GM19372 (cell line): ENCODE measurements at regions not wholly inside any gene's neighbourhood (a gene's known extent, or its start where the extent isn't known, plus 50 kb on each side); places are given as distances from the start of the nearest gene placed in this dataset.
"Not testable (repeated sequence)": the region's sequence is repeated elsewhere in the genome, so short reads cannot be mapped to it uniquely, and the experiment has no call there.

ENCODE experiments used
- ATAC-seq: cut with Tn5 transposase; IDR thresholded peaks from one replicate; pipeline ENCODE4 v1.9.1; 2021; ENCODE audit warnings: mild to moderate bottlenecking, low read depth, moderate library complexity; ENCODE audit not compliant: unreplicated experiment

GRCh38 chr17:71613996-71614395, 506.8 kb upstream of the SOX9 start:
- ATAC-seq: no peak

GRCh38 chr17:71615820-71616219, 505.0 kb upstream of the SOX9 start:
- no peak for ATAC-seq

GRCh38 chr17:71617767-71618166, 503.1 kb upstream of the SOX9 start:
- ATAC-seq: not testable (repeated sequence)

GRCh38 chr17:71625330-71625729, 495.5 kb upstream of the SOX9 start:
- ATAC-seq: no peak

DNA sequence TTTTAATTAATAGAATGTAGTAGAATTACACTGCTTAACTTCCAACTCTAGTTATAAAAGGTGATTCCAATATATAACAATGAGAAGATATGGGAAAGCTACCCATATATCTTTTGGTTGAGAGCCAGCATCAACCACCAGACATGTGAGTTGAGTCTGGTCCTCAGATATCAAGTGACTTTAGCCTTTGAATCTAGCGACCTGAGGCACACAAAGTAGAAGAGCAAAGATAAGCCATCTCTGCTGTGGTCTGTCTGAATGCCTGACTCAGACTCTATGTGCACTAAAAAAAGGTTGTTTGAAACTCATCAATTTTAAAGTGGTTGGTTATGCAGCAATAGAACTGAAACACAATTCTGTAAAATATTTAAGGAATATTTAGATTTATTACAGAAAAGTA, 492.5 kb upstream of the SOX9 start:
- ATAC-seq: no peak

DNA sequence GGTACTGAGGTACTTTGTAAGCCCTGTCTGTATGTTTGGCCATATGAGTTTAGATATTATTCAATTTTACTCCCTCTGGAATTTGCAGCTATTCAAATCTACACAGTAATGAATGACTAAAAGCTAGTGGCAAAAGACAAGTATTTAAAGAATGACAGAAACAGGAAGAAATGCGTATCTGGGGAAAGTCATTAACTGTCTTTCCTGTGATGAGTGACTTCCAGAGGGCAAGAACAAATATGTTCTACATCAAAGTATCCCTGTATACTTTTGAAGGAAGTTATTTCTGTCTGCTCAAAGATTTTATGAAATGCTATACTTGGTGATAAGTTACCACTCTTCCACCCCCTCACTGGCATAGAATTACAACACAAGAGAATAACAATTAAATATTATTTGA, 489.3 kb upstream of the SOX9 start:
- ATAC-seq: no peak

DNA sequence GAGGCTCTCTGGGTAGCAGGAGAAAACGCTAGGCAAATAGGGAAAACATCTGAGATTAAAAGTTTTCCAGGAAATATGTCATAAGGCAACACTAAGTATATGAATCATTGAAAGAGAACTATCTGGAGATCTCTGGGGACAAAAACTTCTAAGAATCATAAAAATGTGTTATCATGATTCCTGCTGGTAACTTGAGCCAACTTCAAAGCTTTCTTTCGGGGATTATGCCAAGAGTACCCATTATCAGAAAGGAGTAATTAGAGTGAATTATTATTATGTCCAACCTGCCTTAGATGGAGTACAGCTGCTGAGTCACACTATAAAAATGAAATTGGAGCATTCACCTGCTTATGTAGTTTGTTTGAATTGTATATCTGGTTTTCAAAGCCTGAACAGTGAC, 488.5 kb upstream of the SOX9 start:
- ATAC-seq: no peak

GRCh38 chr17:71633391-71633849, 487.4 kb upstream of the SOX9 start:
- ATAC-seq: no peak

DNA sequence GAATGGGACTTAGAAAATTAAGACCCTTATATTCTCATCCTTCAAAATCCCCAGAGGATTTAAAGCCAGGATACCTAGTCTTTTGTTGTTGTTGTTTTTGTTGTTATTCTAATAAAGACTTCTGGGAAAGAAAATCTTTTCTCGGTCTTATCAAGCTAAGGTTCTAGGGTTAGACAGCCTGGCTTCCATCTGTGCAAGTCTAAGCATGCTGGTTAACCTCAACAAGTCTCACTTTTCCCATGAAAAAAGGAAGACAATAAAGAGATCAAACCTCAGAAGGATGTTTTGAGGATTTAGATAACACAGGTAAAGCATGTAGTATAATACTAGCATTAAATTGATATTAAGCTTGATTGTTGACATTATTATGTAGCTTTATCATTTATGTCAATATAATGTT, 486.4 kb upstream of the SOX9 start:
- ATAC-seq: no peak

DNA sequence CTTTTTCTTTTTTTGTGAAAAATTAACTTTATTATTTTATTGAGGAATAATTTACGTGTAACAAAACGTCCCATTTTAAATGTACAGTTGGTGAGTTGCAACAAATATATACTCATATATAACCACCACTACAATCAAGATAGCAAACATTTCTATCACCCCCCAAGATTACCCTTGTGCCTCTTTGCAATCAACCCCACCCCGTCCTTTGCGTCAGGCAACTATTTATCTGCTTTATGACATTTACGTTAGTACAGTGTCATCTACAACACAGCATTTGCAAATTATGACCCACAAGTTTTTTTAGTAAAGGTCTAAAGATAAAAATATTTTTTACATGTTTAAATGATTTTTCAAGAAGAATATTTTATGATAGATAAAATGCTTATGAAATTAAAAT, 485.6 kb upstream of the SOX9 start:
- no peak for ATAC-seq

DNA sequence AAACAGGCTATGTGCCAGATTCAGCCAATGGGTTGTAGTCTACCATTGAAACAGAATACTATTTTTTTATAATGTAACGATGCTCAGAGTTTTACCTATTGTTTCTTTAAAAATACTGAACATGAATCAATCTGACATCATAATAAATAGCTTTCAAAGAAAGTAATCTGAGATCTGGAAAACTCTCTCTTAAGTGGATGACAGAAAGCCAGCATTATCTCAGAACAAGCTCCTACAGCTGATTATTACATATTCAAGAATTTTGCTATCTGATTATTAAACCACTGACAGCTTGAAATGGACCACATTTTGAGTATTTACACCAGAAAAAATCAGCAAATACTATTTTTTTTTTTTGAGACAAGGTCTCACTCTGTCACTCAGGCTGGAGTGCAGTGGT, 484.2 kb upstream of the SOX9 start:
- ATAC-seq: no peak

- no peak for ATAC-seq
Observed at GRCh38 chr17:71638668-71639067, 482.2 kb upstream of the SOX9 start.

GRCh38 chr17:71639865-71640264, 481.0 kb upstream of the SOX9 start:
- ATAC-seq: no peak

GRCh38 chr17:71646890-71647289, 473.9 kb upstream of the SOX9 start:
- ATAC-seq: not testable (repeated sequence)

- not testable (repeated sequence) for ATAC-seq
Observed at GRCh38 chr17:71648342-71648741, 472.5 kb upstream of the SOX9 start.

- no peak for ATAC-seq
Observed at GRCh38 chr17:71649941-71650350, 470.9 kb upstream of the SOX9 start.

DNA sequence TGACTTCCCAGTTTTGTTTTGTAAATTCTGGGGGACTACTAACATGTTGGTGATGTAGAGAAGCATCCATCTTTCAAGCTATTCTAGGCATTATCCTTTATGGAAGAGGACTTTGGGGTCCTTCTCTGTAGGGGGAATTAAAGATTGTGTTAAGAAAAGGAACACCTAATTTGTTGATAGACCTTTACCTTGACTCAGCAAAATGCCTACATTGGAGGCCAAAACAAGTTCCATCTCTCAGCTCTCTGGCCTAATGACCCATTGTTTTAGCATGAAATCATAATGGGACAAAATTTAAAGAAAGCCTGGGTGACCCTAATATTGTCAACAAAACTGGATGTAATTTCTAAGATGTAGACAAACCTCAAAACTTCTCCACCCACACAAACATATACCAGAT, 465.3 kb upstream of the SOX9 start:
- no peak for ATAC-seq

GRCh38 chr17:71656964-71657858, 463.6 kb upstream of the SOX9 start:
- ATAC-seq: no peak

- no peak for ATAC-seq
Observed at GRCh38 chr17:71658996-71659395, 461.8 kb upstream of the SOX9 start.

DNA sequence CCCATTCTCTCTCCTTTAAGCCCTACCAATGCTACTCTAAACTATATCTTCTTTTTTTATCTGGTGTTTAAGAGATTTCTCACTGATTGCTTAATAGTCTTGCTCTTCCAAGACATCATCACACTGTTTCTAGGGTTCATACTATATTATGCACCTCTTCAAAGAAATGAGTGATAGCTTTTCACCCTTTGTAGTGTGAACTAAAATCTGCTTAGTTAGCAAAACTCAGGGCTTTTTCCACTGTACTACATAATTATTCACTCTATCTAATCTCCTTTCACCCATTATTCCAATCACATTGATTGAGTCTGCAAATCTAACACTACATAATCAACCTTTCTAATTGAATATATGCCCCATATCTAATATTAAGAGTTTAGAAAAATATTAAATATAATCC, 456.0 kb upstream of the SOX9 start:
- ATAC-seq: no peak

GRCh38 chr17:71666047-71666446, 454.8 kb upstream of the SOX9 start:
- no peak for ATAC-seq

DNA sequence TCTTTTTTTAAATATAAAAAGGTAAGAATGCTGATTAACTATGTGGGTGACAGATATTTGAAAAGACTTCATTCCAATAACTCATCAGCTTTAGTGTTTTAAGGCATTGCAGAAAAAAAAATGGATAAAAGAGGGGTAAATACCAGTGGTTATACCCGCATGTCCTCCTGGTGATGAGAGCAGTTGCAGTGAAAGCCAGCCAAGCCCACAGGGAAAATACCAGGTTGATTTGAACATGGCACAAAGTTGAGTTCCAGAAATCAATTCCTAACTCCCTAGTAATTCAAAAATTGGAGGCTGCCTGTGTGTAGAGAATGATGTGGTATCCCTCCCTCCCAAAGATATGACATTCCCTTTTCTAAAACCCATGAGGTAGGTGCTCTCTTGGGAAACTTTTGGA, 453.2 kb upstream of the SOX9 start:
- no peak for ATAC-seq
